ENCODE measurements at regions not wholly inside any gene's neighbourhood (a gene's known extent, or its start where the extent isn't known, plus 50 kb on each side); places are given as distances from the start of the nearest gene placed in this dataset.
"Not testable (repeated sequence)": the region's sequence is repeated elsewhere in the genome, so short reads cannot be mapped to it uniquely, and the experiment has no call there.

GRCh38 chr1:187744665-187745064 is 915.9 kb downstream of the PLA2G4A start:
- H3K9me3 ChIP-seq: peaks cover 0 to 17% (median 4%) of the 10 kb centered on the region in 8 donors
- H3K4me1 ChIP-seq: no peaks in the 10 kb centered on the region
- no peak for TF ChIP-seq CTCF (IDR thresholded peaks at IDR 0.05 in 8 of 11, conservative IDR thresholded peaks at IDR 0.05 in 3 of 11)
- no peak for TF ChIP-seq POLR2A (IDR thresholded peaks at IDR 0.05)
- TF ChIP-seq POLR2AphosphoS5 (IDR thresholded peaks at IDR 0.05): no peak
- H3K27me3 ChIP-seq (replicated peaks in 1 of 7): no peaks in the 10 kb centered on the region
- H3K36me3 ChIP-seq: no peaks in the 10 kb centered on the region
- no peak overlapping the region for H3K4me3 ChIP-seq
- no peak overlapping the region for H3K27ac ChIP-seq
- no peak for DNase-seq
- intact Hi-C loops (cut with DNase I; ENCODE audit: low total_unique reads): no loop called here
- WGBS, 5 donors: 50 to 69% (median 60%) methylated on average over 1 of the region's 1 CpG

- intact Hi-C loops (cut with DNase I; ENCODE audit: low total_unique reads): no loop called here
- Histone ChIP-seq H3K27ac (no peak overlapping the region), H3K27me3 (replicated peaks in 1 of 7) (no peaks in the 10 kb centered on the region), H3K4me3 (no peak overlapping the region), H3K36me3 (no peaks in the 10 kb centered on the region), H3K4me1 (no peaks in the 10 kb centered on the region), H3K9me3 (peaks cover 0 to 13% (median 0%) of the 10 kb centered on the region in 8 donors)
- WGBS, 5 donors: 55 to 71% (median 57%) methylated on average over 2 of the region's 2 CpGs
- TF ChIP-seq POLR2AphosphoS5 (IDR thresholded peaks at IDR 0.05) (no peak), POLR2A (IDR thresholded peaks at IDR 0.05) (no peak), CTCF (IDR thresholded peaks at IDR 0.05 in 8 of 11, conservative IDR thresholded peaks at IDR 0.05 in 3 of 11) (no peak)
- no peak for DNase-seq
Measured at GRCh38 chr1:187755536-187755935, 926.8 kb downstream of the PLA2G4A start.

GRCh38 chr1:187756684-187757083 is 927.9 kb downstream of the PLA2G4A start:
- peaks cover 0 to 13% (median 0%) of the 10 kb centered on the region in 8 donors for H3K9me3 ChIP-seq
- H3K27me3 ChIP-seq (replicated peaks in 1 of 7); intact Hi-C loops (cut with DNase I; ENCODE audit: low total_unique reads); H3K4me1 ChIP-seq; H3K4me3 ChIP-seq; DNase-seq; H3K27ac ChIP-seq; H3K36me3 ChIP-seq: not testable (repeated sequence)
- 89 to 100% (median 95%) methylated on average over 1 of the region's 1 CpG for WGBS, 5 donors

GRCh38 chr1:187759825-187760333 is 931.1 kb downstream of the PLA2G4A start:
- H3K27me3 ChIP-seq (replicated peaks in 1 of 7): no peaks in the 10 kb centered on the region
- DNase-seq: no peak
- no peaks in the 10 kb centered on the region for H3K4me1 ChIP-seq
- TF ChIP-seq POLR2A (IDR thresholded peaks at IDR 0.05): no peak
- no peak for TF ChIP-seq CTCF (IDR thresholded peaks at IDR 0.05 in 8 of 11, conservative IDR thresholded peaks at IDR 0.05 in 3 of 11)
- no peak for TF ChIP-seq POLR2AphosphoS5 (IDR thresholded peaks at IDR 0.05)
- no peak overlapping the region for H3K4me3 ChIP-seq
- H3K36me3 ChIP-seq: no peaks in the 10 kb centered on the region
- peaks cover 0 to 20% (median 7%) of the 10 kb centered on the region in 8 donors for H3K9me3 ChIP-seq
- intact Hi-C loops (cut with DNase I; ENCODE audit: low total_unique reads): no loop called here
- no peak overlapping the region for H3K27ac ChIP-seq

- H3K4me1 ChIP-seq: no peaks in the 10 kb centered on the region
- WGBS, 5 donors: 52 to 60% (median 55%) methylated on average over 5 of the region's 5 CpGs
- DNase-seq: no peak
Measured at GRCh38 chr1:187762118-187762517, 933.4 kb downstream of the PLA2G4A start.

More at GRCh38 chr1:187762118-187762517, 933.4 kb downstream of the PLA2G4A start:
- H3K27ac ChIP-seq: no peak overlapping the region
- no peaks in the 10 kb centered on the region for H3K36me3 ChIP-seq
- intact Hi-C loops (cut with DNase I; ENCODE audit: low total_unique reads): no loop called here
- H3K9me3 ChIP-seq: peaks cover 0 to 15% (median 4%) of the 10 kb centered on the region in 8 donors
- no peaks in the 10 kb centered on the region for H3K27me3 ChIP-seq (replicated peaks in 1 of 7)
- TF ChIP-seq POLR2AphosphoS5 (IDR thresholded peaks at IDR 0.05): no peak
- no peak for TF ChIP-seq POLR2A (IDR thresholded peaks at IDR 0.05)
- no peak for TF ChIP-seq CTCF (IDR thresholded peaks at IDR 0.05 in 8 of 11, conservative IDR thresholded peaks at IDR 0.05 in 3 of 11)
- no peak overlapping the region for H3K4me3 ChIP-seq
